Midbrain (tissue), 1 donor: ENCODE measurements at regions not wholly inside any gene's neighbourhood (a gene's known extent, or its start where the extent isn't known, plus 50 kb on each side); places are given as distances from the start of the nearest gene placed in this dataset.

Source experiments
- DNase-seq: peaks from one replicate; lab custom pipeline; 2025; lab: John Stamatoyannopoulos, UW

DNA sequence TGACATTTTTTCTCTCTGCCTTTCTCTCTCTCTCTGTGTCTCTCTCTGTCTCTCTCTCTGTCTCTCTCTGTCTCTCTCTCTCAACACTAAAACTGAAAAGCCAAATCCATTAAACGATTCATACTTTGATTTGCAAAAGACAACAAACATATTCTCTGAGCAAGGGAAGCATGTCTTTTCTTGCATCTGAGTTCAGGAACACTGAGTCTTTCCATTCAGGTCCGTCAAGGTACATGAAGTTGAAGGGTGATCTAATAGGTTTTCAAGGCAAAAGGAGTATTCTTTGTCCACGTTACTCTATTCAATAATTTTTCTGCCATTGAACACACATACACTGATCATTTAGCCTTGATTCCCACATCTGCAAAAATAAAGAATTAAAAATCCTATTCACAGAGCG lies 900.9 kb downstream of the BCL11B start:
- no peak for DNase-seq

DNA sequence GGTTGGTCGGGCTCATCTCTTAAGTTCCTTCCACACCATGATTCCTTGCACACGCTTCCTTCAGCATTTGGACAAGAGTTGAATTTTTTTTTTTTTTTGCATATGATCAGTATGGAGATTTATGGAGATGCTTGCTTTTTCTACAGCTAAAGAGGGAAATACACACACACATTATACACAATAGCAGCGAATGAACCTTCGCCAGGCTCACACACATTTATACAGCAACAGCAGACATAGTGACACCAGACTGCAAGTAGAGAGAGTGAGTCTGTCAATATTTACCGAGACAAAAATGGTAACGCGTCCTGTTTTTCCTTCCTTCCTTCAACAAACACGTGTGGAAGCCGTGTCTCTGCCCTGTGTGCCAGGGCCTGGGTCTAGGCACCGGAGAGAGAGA lies 897.9 kb downstream of the BCL11B start:
- no peak for DNase-seq

DNA sequence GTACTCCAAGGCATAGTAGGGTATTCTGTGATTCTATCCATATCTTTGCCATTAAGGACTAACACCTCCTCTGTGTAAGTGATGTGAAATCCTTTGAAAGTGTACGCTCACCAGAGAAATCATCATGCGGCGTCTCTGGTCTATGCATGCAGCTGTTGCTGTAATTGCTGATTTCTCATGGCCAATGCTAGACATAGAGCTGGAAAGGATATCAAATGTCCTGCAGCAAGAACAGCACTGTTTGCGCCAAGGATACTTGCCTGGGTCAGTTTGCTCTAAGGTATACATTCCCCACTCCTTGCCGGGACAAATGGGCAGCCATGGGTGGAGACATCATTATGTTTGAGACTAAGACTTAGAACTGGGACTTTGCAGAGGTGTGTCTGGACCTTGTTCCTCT lies 896.4 kb downstream of the BCL11B start:
- DNase-seq = no peak

DNA sequence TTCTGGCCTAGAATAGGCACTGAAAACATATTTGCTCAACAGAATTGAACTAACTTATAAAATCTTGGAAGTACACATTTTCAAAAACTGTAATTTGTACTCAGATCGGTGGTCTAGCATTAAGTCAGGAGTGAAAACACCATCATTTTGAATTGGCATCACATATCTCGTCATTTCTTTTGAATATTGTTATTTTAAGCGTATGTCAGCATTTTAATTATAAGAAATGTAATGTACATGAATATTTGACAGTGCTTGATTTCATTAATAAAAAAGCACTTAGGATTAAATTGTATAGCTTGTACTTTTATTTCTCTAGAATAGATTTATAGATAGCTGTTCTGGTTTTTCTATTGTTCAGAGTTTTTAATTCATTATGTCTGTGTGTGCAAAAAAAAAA lies 892.2 kb downstream of the BCL11B start:
- DNase-seq = no peak

DNA sequence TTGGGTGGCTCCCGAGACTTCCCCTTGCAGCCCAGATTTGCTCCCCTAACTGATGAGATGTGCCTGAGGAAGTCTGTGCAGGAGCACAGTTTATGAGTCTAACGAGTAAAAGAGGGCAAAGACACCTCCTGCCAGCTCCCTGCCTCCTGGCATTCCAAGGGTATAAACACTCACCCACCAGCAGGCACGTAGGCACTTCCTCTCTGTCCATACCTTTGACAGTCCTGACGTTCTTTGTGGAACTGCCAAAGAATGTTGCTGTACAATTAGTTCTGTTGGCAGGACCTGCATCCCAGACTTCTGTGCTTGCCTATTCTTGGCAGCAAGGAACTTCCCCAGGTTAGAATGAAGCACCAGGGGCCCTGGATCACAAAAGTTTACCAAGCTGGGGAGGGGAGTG lies 889.3 kb downstream of the BCL11B start:
- DNase-seq = no peak

DNA sequence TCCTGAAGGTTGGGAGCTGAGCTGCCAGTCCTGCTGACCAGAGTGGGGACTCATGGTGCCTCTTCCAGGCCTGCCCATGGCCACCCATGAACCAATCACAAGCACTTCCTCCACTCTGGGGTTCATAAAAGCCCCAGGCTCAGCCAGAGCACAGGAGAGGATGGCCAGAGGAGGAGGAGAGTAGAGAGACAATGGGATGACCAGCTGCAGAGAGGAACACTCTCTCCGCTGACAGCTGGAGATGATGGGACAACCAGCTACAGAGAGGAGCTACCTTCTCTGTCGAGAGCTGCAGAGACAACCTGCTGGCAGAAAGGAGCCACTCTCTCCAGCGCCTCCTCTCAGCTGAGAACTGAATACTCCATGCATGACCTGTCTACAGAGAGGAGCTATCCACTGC lies 886.1 kb downstream of the BCL11B start:
- DNase-seq = no peak

DNA sequence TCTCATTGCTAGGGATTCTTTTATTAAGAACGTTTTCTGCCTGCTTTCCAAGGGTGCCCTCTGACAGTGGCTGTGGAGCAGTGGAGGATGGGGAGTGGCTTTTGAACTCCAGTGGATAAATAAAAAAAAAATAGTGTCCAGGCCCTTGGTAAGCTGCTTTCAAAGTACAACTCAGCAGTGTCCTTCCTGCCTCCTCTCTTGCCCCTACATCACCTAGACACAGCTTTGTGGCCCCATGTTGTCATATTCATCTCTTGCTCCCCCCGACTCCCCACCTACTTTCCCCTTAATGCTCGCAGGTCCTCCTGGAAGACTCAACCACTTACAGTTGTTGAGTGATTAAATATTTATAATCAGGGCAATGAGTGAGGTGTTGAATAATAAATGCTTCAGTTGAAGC lies 880.9 kb downstream of the BCL11B start:
- no peak for DNase-seq

DNA sequence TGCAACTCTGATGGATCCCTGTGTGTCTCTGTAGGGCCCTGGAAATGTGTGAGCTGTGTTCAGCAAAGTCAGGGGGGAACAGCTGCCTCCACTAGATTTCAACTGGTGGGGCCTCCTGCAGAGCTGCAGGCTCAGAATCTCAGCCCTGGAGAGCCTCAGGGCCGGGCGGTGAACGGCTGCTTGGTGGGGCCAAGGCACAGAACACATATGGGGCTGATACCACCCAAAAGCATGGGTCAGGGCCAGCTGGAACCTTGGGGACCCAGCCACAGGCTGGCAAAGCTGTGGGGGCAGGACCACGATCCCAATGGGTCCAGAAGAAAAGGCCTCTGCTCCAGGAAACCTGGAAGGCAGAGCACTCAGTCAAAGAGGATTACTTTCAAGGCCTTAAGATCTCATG lies 878.5 kb downstream of the BCL11B start:
- no peak for DNase-seq

DNA sequence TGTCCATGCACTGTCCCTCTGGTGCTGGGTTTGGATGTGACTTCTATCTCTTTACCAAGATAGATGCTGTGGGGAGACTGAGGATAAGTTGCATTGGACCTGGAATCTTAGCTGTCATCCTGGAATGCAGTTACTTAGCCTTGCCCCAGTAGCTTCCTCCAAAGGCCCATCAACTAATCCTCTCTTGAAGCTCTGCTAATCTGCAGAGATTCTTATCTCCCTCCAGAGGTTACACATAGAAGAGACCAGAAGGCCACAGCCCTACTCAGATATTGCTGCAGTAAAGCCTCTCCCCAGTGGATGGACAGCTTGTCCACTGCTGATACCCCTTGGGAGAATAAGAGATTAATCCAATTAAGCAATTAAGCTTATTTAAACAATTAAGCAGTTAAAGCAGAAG lies 867.2 kb downstream of the BCL11B start:
- DNase-seq = no peak

DNA sequence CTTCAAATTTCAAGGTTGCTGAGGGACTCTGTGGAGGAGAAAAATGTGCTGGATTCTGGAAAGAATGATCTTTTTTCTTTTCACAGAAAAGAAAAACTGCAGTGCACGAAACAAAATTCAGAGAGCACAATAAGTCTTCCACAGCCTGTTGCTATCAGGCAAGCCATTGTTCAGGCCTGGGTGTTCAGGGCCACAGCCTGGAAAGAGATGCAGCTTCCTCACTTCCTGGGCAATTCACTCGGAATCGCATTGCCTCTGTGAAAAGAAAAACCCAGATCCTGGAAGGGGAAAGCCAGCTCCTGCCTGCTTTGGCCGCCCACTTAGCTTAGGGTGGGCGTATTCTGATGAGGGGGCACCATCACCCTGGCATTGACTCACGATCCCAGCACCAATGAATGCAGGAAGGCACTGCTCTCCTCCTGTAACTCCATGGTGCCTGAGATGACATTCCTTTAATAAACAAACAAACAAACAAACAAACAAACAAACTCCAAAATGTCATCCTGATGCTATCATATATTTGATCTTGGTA lies 863.9 kb downstream of the BCL11B start:
- DNase-seq = no peak

DNA sequence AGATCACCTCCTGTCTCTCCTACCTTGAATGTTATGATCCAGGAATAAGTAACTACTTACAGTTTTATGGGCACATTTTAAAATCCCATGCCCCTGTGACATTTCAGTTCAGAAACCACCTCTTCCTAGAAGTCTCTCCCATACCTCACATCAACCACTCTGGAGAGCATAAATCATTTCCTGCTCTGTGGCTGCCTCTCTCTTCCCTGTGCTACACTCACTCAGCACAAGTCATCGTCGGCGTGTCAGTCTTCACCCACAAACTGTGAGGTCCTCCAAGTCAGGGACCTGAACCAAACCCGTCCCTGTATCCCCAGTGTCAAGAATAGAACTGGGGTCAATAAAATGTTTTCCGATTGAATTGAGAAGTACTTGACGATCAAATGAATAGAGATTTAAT lies 863.3 kb downstream of the BCL11B start:
- DNase-seq = no peak

DNA sequence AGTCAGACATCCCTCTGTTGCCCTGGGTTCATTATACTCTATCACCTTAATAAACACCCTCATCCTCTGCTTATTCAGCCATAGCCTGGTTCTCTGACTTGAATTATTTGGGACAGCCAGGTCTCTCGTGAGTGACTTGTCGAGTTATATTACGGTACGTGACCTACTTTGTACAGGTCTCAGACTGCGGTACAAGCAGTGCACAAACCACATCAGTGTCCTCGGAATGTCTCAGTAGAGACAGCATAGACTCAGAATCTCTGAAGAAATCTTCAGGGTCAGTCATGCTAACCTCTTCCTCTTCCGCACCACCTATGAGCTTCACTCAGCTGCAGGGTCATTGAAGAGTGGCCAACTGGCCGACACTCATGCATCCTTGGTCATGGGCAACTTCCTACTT lies 860.8 kb downstream of the BCL11B start:
- DNase-seq = no peak

DNA sequence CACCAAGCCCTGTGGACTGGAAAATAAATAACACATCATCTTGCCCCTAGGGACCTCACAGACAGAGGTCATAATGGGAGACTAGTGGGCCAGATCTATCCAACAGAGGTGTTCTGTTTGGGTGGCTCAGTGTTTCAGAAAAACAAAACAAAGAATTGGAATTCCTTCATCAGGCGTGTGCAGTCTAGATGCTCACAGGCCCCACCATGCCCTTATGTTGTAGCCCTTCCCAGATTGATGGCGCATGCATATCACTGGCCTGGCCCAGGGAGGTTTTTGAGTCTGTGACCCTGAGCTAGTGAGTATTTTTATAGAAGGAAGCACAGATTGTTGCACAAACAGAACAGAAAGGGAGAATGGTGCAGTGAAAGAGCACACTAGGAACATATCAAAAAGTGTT lies 859.6 kb downstream of the BCL11B start:
- DNase-seq = no peak

DNA sequence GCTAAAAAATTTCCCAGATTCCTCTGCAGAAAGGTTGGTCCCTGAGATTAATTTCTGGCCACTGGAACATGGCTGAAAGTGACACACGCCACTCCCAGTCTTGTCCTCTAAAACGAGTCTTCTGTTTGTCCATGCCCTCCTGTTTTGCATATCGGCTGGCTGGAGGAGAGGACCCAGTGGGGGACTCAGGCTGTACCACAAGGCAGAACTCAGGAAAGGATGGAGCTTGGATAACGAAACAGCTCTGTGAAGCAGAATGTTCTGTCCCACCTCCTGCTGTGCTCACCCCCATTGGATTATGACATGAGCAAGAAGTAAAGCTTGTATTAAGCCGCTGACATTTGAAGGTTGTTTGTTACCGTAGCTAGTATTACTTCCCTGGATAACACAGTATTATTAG lies 856.2 kb downstream of the BCL11B start:
- no peak for DNase-seq

DNA sequence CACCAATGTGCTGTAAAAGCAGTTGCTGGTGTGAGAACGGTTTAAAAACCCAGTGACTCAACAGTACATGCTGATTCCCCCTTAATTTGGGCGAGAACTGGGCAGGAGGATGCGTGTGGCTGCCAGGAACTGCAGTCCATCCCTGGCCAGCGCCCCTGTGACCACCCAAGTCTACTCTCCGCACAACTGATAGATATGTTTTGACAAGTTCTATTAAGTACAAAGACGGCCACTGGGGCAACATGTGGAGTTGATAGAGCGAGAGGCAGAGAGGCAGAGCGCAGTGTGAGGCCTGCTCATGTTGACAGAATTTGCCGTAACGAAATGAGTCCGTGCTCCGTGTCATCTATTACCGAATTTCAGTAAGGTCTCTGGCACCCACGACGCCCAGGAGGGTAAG lies 855.0 kb downstream of the BCL11B start:
- no peak for DNase-seq

DNA sequence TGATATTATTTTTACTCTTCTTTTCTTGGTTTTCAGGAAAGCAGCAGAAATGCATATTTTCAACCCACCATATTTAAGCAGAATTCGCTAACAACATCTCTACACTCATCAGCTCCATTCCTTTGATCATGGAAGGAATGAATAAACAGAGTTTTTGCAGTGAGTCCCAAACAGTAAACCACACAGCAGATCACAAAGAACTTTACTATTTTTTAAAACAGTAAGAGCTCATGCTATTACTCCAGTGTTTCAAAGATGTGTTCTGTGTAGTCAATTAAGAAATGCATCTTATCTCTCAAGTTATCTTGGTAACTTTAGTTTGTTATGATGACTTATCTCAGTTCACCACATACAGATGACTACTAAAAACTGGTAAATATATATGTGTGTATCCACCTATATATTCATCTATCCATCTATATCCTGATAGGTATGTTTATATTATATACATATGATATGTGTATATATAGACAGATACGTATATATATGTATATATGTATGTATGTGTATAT lies 843.5 kb downstream of the BCL11B start:
- no peak for DNase-seq

DNA sequence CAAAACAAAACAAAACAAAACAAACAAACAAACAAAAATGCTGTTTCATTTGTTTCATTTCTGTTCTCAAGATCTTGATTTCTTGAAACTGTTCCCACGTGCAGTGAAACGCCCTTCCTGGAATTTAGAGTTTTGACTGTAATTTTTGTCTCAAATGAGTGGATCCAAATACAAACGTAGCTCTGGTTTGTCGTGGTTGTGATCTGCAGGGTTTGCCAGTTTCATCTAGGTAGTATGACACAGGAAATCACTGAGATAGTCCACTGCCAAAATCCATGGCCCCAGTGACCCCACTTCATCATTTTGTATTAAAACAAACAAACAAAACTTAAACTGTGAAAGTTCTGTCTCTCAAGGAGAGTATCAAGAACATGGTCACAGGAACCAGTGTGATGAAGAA lies 838.6 kb downstream of the BCL11B start:
- no peak for DNase-seq

DNA sequence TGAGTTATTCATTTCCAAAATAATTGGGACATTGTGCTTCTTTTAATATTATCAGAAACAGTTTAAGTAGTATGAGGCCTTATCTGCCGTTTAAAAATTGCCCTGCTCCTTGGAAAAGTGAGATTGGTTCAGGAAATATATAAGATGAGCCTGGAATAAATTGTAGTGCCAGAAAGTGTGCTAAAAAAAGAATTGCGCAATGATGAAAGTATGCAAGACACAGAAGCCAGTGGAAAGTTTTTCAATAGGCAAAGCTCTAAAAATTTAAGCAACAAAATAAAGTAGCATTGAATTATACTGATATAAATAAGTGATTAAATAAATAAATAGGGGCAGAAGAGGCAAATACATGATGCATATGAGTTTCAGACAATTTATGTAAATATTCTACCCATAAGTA lies 834.9 kb downstream of the BCL11B start:
- DNase-seq = no peak

DNA sequence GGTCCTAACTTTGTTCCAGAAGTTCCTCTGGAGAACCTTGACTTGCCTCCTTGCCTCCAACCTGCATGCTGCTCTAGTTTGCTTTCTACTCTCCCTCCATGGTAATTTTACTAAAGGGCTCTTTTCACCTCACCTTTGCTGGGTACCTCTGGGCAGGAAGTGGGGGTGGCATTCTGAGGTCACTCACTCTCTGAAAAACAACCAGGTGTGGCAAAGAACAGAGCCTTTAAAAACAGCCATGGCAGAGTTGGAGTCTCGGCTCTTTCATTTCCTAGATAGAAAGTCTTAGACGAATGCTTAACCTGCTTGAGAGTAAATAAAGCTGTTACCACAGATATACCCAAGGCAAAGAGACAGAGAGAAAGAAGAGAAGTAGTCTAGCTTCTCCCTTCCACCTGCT lies 827.9 kb downstream of the BCL11B start:
- no peak for DNase-seq

DNA sequence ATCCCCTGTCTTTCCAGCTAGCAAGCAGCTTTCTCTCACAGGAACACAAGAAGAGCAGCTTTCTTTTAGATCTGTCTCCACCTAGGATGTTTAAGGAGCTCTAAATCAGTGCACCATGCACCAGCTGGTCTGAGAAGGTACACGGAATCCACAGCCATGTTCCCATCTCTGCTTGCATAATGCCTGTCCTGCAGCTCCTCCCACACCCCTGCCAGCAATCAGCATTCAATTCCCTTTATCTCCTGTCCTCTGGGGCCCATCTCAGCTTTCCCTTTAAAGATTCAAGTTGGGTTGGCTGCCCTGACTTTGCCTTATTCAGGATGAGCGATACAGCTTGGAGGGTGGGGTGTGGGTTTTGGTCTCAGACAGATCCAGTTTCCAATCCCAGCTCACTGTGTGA lies 826.3 kb downstream of the BCL11B start:
- DNase-seq = no peak

DNA sequence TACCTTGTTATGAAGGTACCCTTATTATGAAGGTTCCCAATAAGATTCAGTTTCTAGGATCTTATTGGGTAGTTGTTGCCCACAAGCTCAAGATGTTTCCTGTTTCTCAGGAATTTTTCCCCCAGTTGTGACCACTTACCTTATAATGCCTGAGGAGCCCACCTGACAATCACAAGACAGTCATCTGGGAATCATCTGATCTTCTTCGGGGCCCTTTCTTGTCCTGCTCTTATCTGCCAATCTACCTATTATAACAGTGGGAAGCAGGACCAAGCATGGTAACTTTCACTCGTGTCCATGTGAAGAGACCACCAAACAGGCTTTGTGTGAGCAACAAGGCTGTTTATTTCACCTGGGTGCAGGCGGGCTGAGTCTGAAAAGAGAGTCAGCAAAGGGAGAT lies 825.5 kb downstream of the BCL11B start:
- no peak for DNase-seq

DNA sequence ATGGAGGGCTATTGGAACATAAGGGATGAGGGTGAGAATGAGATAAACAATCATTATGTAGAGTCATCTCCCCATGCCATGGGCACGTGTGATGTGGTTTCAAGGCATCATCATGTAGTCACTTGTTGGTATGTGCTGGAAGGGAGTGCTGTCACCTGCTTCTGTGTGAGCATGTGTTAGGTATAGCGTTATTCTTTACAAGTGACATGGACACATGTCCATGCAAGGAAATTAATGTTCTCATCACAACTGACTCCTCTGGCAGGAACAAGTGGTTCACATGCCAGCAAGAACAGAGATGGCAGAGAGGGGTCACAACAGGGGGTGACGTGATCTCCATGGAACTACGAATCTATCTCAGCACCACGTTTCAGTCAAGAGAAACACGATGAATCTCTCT lies 815.8 kb downstream of the BCL11B start:
- DNase-seq = no peak

DNA sequence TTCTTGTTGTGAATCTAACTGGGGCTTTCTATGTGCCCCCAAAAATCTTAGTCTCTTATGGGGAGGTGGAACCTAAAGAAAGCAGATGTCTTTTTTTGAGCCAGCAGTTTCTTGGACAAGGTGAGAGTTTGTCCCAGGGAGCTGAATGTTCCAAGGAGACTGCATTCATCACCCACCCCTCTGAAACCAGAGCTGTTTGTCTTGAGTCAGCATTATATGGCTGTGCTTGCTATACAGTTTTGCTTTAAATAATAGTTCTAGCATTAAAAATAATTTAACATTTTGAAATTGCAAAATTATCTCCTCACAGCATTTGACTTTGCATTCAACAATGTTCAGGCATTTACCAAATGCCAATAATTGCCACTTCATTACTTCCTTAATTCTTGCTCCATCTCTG lies 813.3 kb downstream of the BCL11B start:
- no peak for DNase-seq

DNA sequence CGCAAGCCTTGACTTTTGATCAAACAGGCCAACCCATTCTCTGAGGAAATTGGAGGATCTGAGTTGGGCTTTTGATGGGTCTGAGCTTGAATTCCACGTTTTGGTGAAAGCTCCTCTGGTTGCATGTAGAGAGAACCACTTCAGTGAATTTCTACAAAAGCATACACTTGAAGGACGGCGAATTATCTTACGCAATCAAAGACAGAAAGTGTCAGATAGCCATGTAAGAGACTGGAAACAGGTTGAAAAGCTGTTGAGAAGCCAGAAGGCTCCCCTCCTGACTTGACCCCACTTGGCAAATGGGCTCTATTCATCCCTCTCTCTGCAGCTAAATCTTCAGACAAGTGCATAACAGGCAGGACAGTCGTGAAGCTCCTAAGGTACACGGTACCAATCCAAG lies 809.1 kb downstream of the BCL11B start:
- DNase-seq = no peak

DNA sequence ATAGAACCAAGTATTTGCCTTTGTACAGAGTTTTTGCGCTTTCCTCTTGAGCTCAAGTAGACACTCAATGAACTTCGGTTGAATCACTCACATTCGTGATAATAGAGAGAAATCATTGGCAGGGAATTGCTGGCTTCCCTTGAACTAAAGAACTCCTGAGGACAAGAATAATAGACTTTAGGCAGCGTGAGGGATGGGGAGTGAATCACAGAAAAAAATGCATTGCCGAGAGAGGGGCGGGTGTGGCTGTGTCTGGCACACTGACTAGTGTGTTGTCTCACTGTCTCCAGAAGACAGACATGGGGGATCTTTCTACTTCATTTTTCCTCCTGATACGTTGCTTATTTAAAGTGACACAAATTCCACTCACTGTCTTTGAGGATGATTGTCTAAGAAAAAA lies 805.2 kb downstream of the BCL11B start:
- DNase-seq = no peak
